ENCODE measurements at regions not wholly inside any gene's neighbourhood (a gene's known extent, or its start where the extent isn't known, plus 50 kb on each side); places are given as distances from the start of the nearest gene placed in this dataset.

GRCh38 chr13:87255394-87255793 is 415.8 kb upstream of the SLITRK5 start:
- TF ChIP-seq CTCF (IDR thresholded peaks at IDR 0.05; ENCODE audit: borderline replicate concordance, extremely low read depth, insufficient read depth), result no peak
- H3K9me3 ChIP-seq (ENCODE audit: control insufficient read depth in 2 of 3, insufficient read depth in 1 of 3, low read length in 3 of 3), result no peaks in the 10 kb centered on the region
- DNase-seq (no peak), FAIRE-seq (no peak)
- no peak overlapping the region for H3K9ac ChIP-seq (ENCODE audit: low read length in 3 of 3)
- H3K4me1 ChIP-seq (ENCODE audit: control insufficient read depth in 2 of 3, insufficient read depth in 2 of 3, low read depth in 1 of 3, low read length in 3 of 3), result no peaks in the 10 kb centered on the region
- intact Hi-C loops (cut with DNase I), result no loop called here
- H3K36me3 ChIP-seq (ENCODE audit: control insufficient read depth in 2 of 3, insufficient read depth in 3 of 3, low read length in 3 of 3), result no peaks in the 10 kb centered on the region
- H3K27ac ChIP-seq (ENCODE audit: low read depth in 2 of 2, low read length in 2 of 2), result no peak overlapping the region
- H3K27me3 ChIP-seq (ENCODE audit: control insufficient read depth, insufficient read depth, low read length), result no peaks in the 10 kb centered on the region
- H3K4me3 ChIP-seq (ENCODE audit: low read length in 3 of 3), result no peak overlapping the region

GRCh38 chr13:87259479-87260083 is 411.6 kb upstream of the SLITRK5 start:
- no peak overlapping the region for H3K9ac ChIP-seq (ENCODE audit: low read length in 3 of 3)
- no peaks in the 10 kb centered on the region for H3K36me3 ChIP-seq (ENCODE audit: control insufficient read depth in 2 of 3, insufficient read depth in 3 of 3, low read length in 3 of 3)

GRCh38 chr13:87274209-87274819 is 396.9 kb upstream of the SLITRK5 start:
- no peaks in the 10 kb centered on the region for H3K9me3 ChIP-seq (ENCODE audit: control insufficient read depth in 2 of 3, insufficient read depth in 1 of 3, low read length in 3 of 3)
- H3K9ac ChIP-seq (ENCODE audit: low read length in 3 of 3), result no peak overlapping the region
- H3K4me3 ChIP-seq (ENCODE audit: low read length in 3 of 3), result no peak overlapping the region
- DNase-seq (peak in 4 of 5 donors; percentile 35 to 78 (median 60)), FAIRE-seq (no peak)
- intact Hi-C loops (cut with DNase I), result no loop called here
- no peaks in the 10 kb centered on the region for H3K27me3 ChIP-seq (ENCODE audit: control insufficient read depth, insufficient read depth, low read length)
- peak; percentile 55 for TF ChIP-seq CTCF (IDR thresholded peaks at IDR 0.05; ENCODE audit: borderline replicate concordance, extremely low read depth, insufficient read depth)
- H3K36me3 ChIP-seq (ENCODE audit: control insufficient read depth in 2 of 3, insufficient read depth in 3 of 3, low read length in 3 of 3), result no peaks in the 10 kb centered on the region
- no peak overlapping the region for H3K27ac ChIP-seq (ENCODE audit: low read depth in 2 of 2, low read length in 2 of 2)
- no peaks in the 10 kb centered on the region for H3K4me1 ChIP-seq (ENCODE audit: control insufficient read depth in 2 of 3, insufficient read depth in 2 of 3, low read depth in 1 of 3, low read length in 3 of 3)

More at GRCh38 chr13:87259479-87260083, 411.6 kb upstream of the SLITRK5 start:
- FAIRE-seq (no peak), DNase-seq (peak in 2 of 5 donors; percentile 9 to 19)
- TF ChIP-seq CTCF (IDR thresholded peaks at IDR 0.05; ENCODE audit: borderline replicate concordance, extremely low read depth, insufficient read depth), result peak; percentile 31
- intact Hi-C loops (cut with DNase I), result no loop called here
- H3K9me3 ChIP-seq (ENCODE audit: control insufficient read depth in 2 of 3, insufficient read depth in 1 of 3, low read length in 3 of 3), result no peaks in the 10 kb centered on the region
- no peaks in the 10 kb centered on the region for H3K4me1 ChIP-seq (ENCODE audit: control insufficient read depth in 2 of 3, insufficient read depth in 2 of 3, low read depth in 1 of 3, low read length in 3 of 3)
- no peaks in the 10 kb centered on the region for H3K27me3 ChIP-seq (ENCODE audit: control insufficient read depth, insufficient read depth, low read length)
- no peak overlapping the region for H3K27ac ChIP-seq (ENCODE audit: low read depth in 2 of 2, low read length in 2 of 2)
- H3K4me3 ChIP-seq (ENCODE audit: low read length in 3 of 3), result no peak overlapping the region

Data from kidney (tissue), 13 donors.